Spleen (tissue), 11 donors: ENCODE measurements at regions not wholly inside any gene's neighbourhood (a gene's known extent, or its start where the extent isn't known, plus 50 kb on each side); places are given as distances from the start of the nearest gene placed in this dataset.

ENCODE experiments used
- DNase-seq: peaks from one replicate; pipeline ENCODE4 v3.0.0-alpha.2; 2020
- H3K27ac ChIP-seq, 8 donors: fragments of 200-600 bp; sonication (generic) in 7 of 8; 1 replicate in 4 of 8; 2 replicates in 4 of 8; pipeline versions ENCODE4 v1.5.0 to v1.8.0; 2016 to 2021; ENCODE audit warnings: inconsistent platforms in 4 of 8, mild to moderate bottlenecking in 4 of 8, moderate library complexity in 1 of 8
- H3K27me3 ChIP-seq, 7 donors: fragments of 200-600 bp; sonication (generic) in 6 of 7; replicated peaks in 1 of 7; 1 replicate in 4 of 7; 2 replicates in 3 of 7; pipeline versions ENCODE4 v1.5.0 to v1.8.0; 2016 to 2021; ENCODE audit warnings: inconsistent platforms in 3 of 7, mild to moderate bottlenecking in 1 of 7
- H3K36me3 ChIP-seq, 6 donors: fragments of 200-600 bp; sonication (generic) in 5 of 6; 1 replicate in 4 of 6; 2 replicates in 2 of 6; pipeline versions ENCODE4 v1.5.0 to v1.8.0; 2016 to 2021; ENCODE audit warnings: inconsistent platforms in 2 of 6
- H3K4me1 ChIP-seq, 6 donors: fragments of 200-600 bp; sonication (generic) in 5 of 6; 1 replicate in 3 of 6; 2 replicates in 3 of 6; pipeline versions ENCODE4 v1.5.0 to v1.8.0; 2016 to 2021; ENCODE audit warnings: inconsistent platforms in 3 of 6
- H3K4me3 ChIP-seq, 8 donors: fragments of 200-600 bp; sonication (generic) in 7 of 8; 1 replicate in 4 of 8; 2 replicates in 4 of 8; pipeline versions ENCODE4 v1.5.0 to v1.8.0; 2016 to 2021; ENCODE audit warnings: inconsistent platforms in 4 of 8, mild to moderate bottlenecking in 4 of 8, moderate library complexity in 2 of 8
- H3K9me3 ChIP-seq, 8 donors: fragments of 200-600 bp; sonication (generic) in 7 of 8; 1 replicate in 4 of 8; 2 replicates in 4 of 8; pipeline versions ENCODE4 v1.5.0 to v1.8.0; 2016 to 2021; ENCODE audit warnings: inconsistent platforms in 4 of 8
- CTCF ChIP-seq, 11 experiments: fragments of 200-600 bp in 7 of 11; fragments of 450-650 bp in 4 of 11; sonication (generic) in 4 of 11; IDR thresholded peaks in 8 of 11; conservative IDR thresholded peaks in 3 of 11; 1 replicate in 7 of 11; 2 replicates in 4 of 11; pipeline versions ENCODE4 v1.4.0 to v1.8.0; 2016 to 2021; ENCODE audit warnings: antibody characterized with exemption in 11 of 11, inconsistent platforms in 4 of 11, mild to moderate bottlenecking in 1 of 11
- POLR2A ChIP-seq, 3 donors: fragments of 450-650 bp; IDR thresholded peaks; one replicate each; pipeline ENCODE4 v1.5.1; 2017; ENCODE audit warnings: antibody characterized with exemption in 3 of 3, mild to moderate bottlenecking in 1 of 3
- POLR2AphosphoS5 ChIP-seq, 3 donors: sonication (generic); formaldehyde crosslinking; IDR thresholded peaks; one replicate each; pipeline ENCODE4 v1.5.1; 2017; ENCODE audit warnings: antibody characterized with exemption in 3 of 3
- whole genome bisulfite sequencing, 5 donors: extraction: QIAGEN DNeasy Blood & Tissue Kit in 3 of 5; methylation state at CpG; one replicate each; pipeline versions ENCODE4 v1.1.5 to v1.1.7; 2013 to 2018; 5-methylcytosine and 5-hydroxymethylcytosine counted together
- intact Hi-C: fragments of 100-400 bp; cut with DNase I; formaldehyde crosslinking; loops from one replicate; pipeline ENCODE4 v1.15.0; 2023; ENCODE audit warnings: low total_unique reads
- donor health status: healthy with polysubstance abuse.
- donor health status: DM: no; HTN: no; CAD: no; lungs with moderate emphysema.
- donor health status: DM: no; HTN: no; CAD: no.
- donor health status: Bipolar disorder and iron deficiency.
- donor health status: healthy.
- donor health status: DM: no; HTN: no; CAD: no.
- donor health status: DM: yes; HTN: yes; CAD: no.

- no peak overlapping the region for H3K4me3 ChIP-seq
- peak overlapping the region in 3 of 8 donors; percentile 57 to 71 (median 65) for H3K27ac ChIP-seq
- no peaks in the 10 kb centered on the region for H3K27me3 ChIP-seq
- intact Hi-C loops: no loop called here
- TF ChIP-seq POLR2AphosphoS5 (IDR thresholded peaks at IDR 0.05) (peak in 2 of 3 donors; percentile 29 to 68), CTCF (IDR thresholded peaks at IDR 0.05 in 8 of 11, conservative IDR thresholded peaks at IDR 0.05 in 3 of 11) (no peak), POLR2A (IDR thresholded peaks at IDR 0.05) (no peak)
- DNase-seq: no peak
- no peaks in the 10 kb centered on the region for H3K9me3 ChIP-seq
- 63 to 83% (median 73%) methylated on average over 5 of the region's 5 CpGs for WGBS, 5 donors
- peaks cover 0 to 19% (median 3%) of the 10 kb centered on the region in 6 donors for H3K4me1 ChIP-seq
- no peaks in the 10 kb centered on the region for H3K36me3 ChIP-seq
Measured at GRCh38 chr20:40323361-40323794, 365.7 kb downstream of the MAFB start.

GRCh38 chr20:40322941-40323340 is 366.1 kb downstream of the MAFB start:
- peak overlapping the region in 3 of 8 donors; percentile 57 to 71 (median 65) for H3K27ac ChIP-seq
- peaks cover 0 to 19% (median 3%) of the 10 kb centered on the region in 6 donors for H3K4me1 ChIP-seq
- H3K36me3 ChIP-seq: no peaks in the 10 kb centered on the region
- TF ChIP-seq POLR2A (IDR thresholded peaks at IDR 0.05) (no peak), CTCF (IDR thresholded peaks at IDR 0.05 in 8 of 11, conservative IDR thresholded peaks at IDR 0.05 in 3 of 11) (no peak), POLR2AphosphoS5 (IDR thresholded peaks at IDR 0.05) (no peak)
- no peaks in the 10 kb centered on the region for H3K27me3 ChIP-seq
- H3K4me3 ChIP-seq: no peak overlapping the region
- H3K9me3 ChIP-seq: no peaks in the 10 kb centered on the region
- intact Hi-C loops: no loop called here
- DNase-seq: no peak
- 87 to 97% (median 94%) methylated on average over 1 of the region's 1 CpG for WGBS, 5 donors

- Histone ChIP-seq H3K27me3 (peaks cover 0 to 6% (median 0%) of the 10 kb centered on the region in 7 donors), H3K4me3 (no peak overlapping the region), H3K9me3 (no peaks in the 10 kb centered on the region), H3K36me3 (no peaks in the 10 kb centered on the region), H3K4me1 (peaks cover 0 to 11% (median 0%) of the 10 kb centered on the region in 6 donors), H3K27ac (no peak overlapping the region)
- WGBS, 5 donors: 86 to 96% (median 91%) methylated on average over 7 of the region's 7 CpGs
- intact Hi-C loops: no loop called here
- no peak for DNase-seq
- TF ChIP-seq POLR2A (IDR thresholded peaks at IDR 0.05) (no peak), POLR2AphosphoS5 (IDR thresholded peaks at IDR 0.05) (no peak), CTCF (IDR thresholded peaks at IDR 0.05 in 8 of 11, conservative IDR thresholded peaks at IDR 0.05 in 3 of 11) (no peak)
Measured at GRCh38 chr20:40320517-40321011, 368.5 kb downstream of the MAFB start.

- Histone ChIP-seq H3K27ac (no peak overlapping the region), H3K4me1 (peaks cover 0 to 11% (median 0%) of the 10 kb centered on the region in 6 donors), H3K36me3 (no peaks in the 10 kb centered on the region), H3K9me3 (no peaks in the 10 kb centered on the region), H3K4me3 (no peak overlapping the region), H3K27me3 (peaks cover 0 to 6% (median 0%) of the 10 kb centered on the region in 7 donors)
- TF ChIP-seq POLR2AphosphoS5 (IDR thresholded peaks at IDR 0.05): no peak
- TF ChIP-seq POLR2A (IDR thresholded peaks at IDR 0.05): no peak
- no peak for TF ChIP-seq CTCF (IDR thresholded peaks at IDR 0.05 in 8 of 11, conservative IDR thresholded peaks at IDR 0.05 in 3 of 11)
- no peak for DNase-seq
- intact Hi-C loops: no loop called here
- WGBS, 5 donors: 74 to 84% (median 82%) methylated on average over 13 to 15 of the region's 15 CpGs
Measured at GRCh38 chr20:40319741-40320516, 369.1 kb downstream of the MAFB start.
